SH-SY5Y (cell line): ENCODE measurements at regions not wholly inside any gene's neighbourhood (a gene's known extent, or its start where the extent isn't known, plus 50 kb on each side); places are given as distances from the start of the nearest gene placed in this dataset.

Experiments
- GATA2 ChIP-seq: IDR thresholded peaks from 2 replicates; pipeline ENCODE4 v1.6.1; 2011; ENCODE audit warnings: mild to moderate bottlenecking, low read depth, low read length
- GATA3 ChIP-seq: IDR thresholded peaks from 2 replicates; pipeline ENCODE4 v1.6.1; 2011; ENCODE audit warnings: low read depth, mild to moderate bottlenecking, low read length, moderate library complexity

DNA sequence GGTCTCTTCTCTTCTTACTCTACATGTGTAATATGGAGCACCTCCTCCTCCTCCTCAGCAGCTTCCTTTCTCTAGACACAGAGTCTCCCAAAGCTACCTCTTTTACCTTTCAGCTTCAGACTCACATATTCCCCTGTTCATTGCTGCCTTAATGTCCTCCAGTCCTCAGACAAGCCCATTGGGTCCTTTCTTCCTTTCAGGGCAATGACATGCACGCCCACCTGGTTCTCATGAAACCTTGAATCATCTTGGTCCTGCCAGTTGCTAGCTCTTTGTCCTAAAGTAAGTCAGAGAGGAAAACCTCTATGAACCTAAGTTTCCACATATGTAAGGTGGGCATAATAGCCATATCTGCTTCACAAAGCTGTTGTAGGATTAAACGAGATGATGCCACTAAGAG lies 227.0 kb downstream of the RPS24 start:
- TF ChIP-seq GATA2 (no peak), GATA3 (no peak)
